A673 (cell line): ENCODE measurements at regions not wholly inside any gene's neighbourhood (a gene's known extent, or its start where the extent isn't known, plus 50 kb on each side); places are given as distances from the start of the nearest gene placed in this dataset.

Source experiments
- BruUV-seq: library from RNA; stranded (reverse); fragments of 400-500 nt; replicated peaks from 2 replicates; lab custom pipeline; 2021; lab: Mats Ljungman, UMichigan
- CTCF ChIA-PET: fragments of 300-600 bp; sonication (Branson Sonifier 250); formaldehyde crosslinking; loops from one replicate; lab custom pipeline; 2022; ENCODE audit warnings: antibody characterized with exemption; lab: Charles Lee
- POLR2A ChIA-PET: fragments of 300-600 bp; sonication (Branson Sonifier 250); formaldehyde crosslinking; loops from one replicate; lab custom pipeline; 2022; ENCODE audit warnings: antibody characterized with exemption; ENCODE audit not compliant: low non-redundant PET; lab: Charles Lee
- DNase-seq: peaks from one replicate; pipeline ENCODE4 v3.0.0-alpha.2; 2015; ENCODE audit warnings: low spot score
- H3K27ac ChIP-seq: fragments of 200-600 bp; sonication (generic); 2 replicates; pipeline ENCODE4 v1.5.1; 2016; ENCODE audit warnings: mixed run types, low read depth, mild to moderate bottlenecking, mixed read lengths, antibody characterized with exemption, low read length; ENCODE audit not compliant: poor library complexity, severe bottlenecking
- H3K27me3 ChIP-seq: fragments of 200-600 bp; sonication (generic); replicated peaks from 2 replicates; pipeline ENCODE4 v1.6.1; 2017; ENCODE audit warnings: mixed run types, low read depth, mild to moderate bottlenecking, mixed read lengths, antibody characterized with exemption, low read length; ENCODE audit not compliant: insufficient read depth, poor library complexity
- H3K36me3 ChIP-seq: fragments of 200-600 bp; sonication (generic); 2 replicates; pipeline ENCODE4 v1.6.1; 2016; ENCODE audit warnings: mixed run types, mild to moderate bottlenecking, mixed read lengths, antibody characterized with exemption, low read length; ENCODE audit not compliant: insufficient read depth, poor library complexity, severe bottlenecking
- H3K4me1 ChIP-seq: fragments of 200-600 bp; sonication (generic); 2 replicates; pipeline ENCODE4 v1.6.1; 2017; ENCODE audit warnings: mixed run types, mild to moderate bottlenecking, mixed read lengths, antibody characterized with exemption, low read length; ENCODE audit not compliant: insufficient read depth, poor library complexity, severe bottlenecking
- H3K4me3 ChIP-seq: fragments of 200-600 bp; sonication (generic); 2 replicates; pipeline ENCODE4 v1.5.1; 2016; ENCODE audit warnings: low read depth, mixed run types, mild to moderate bottlenecking, mixed read lengths, low read length; ENCODE audit not compliant: poor library complexity, severe bottlenecking
- H3K9me3 ChIP-seq: fragments of 200-600 bp; sonication (generic); 2 replicates; pipeline ENCODE4 v1.6.1; 2016; ENCODE audit warnings: mixed run types, low read depth, mild to moderate bottlenecking, mixed read lengths, antibody characterized with exemption, low read length; ENCODE audit not compliant: poor library complexity, severe bottlenecking
- EZH2 ChIP-seq: fragments of 200-600 bp; sonication (generic); IDR thresholded peaks from 2 replicates; pipeline ENCODE4 v1.6.1; 2017; ENCODE audit warnings: borderline replicate concordance, low read depth, mild to moderate bottlenecking, mixed read lengths, antibody characterized with exemption, low read length; ENCODE audit not compliant: poor library complexity, severe bottlenecking
- intact Hi-C: fragments of 100-400 bp; cut with micrococcal nuclease; formaldehyde crosslinking; loops from one replicate; pipeline ENCODE4 v1.10.0; 2022; ENCODE audit not compliant: unreplicated experiment
- TF ChIP-seq, protein P1 (sequence below): fragments of 300-800, 200-600 bp; sonication (generic); conservative IDR thresholded peaks from 2 replicates; pipeline ENCODE4 v1.5.1; 2017; ENCODE audit warnings: low read depth, mild to moderate bottlenecking, antibody characterized with exemption, low read length, moderate library complexity, mixed read lengths

DNA sequence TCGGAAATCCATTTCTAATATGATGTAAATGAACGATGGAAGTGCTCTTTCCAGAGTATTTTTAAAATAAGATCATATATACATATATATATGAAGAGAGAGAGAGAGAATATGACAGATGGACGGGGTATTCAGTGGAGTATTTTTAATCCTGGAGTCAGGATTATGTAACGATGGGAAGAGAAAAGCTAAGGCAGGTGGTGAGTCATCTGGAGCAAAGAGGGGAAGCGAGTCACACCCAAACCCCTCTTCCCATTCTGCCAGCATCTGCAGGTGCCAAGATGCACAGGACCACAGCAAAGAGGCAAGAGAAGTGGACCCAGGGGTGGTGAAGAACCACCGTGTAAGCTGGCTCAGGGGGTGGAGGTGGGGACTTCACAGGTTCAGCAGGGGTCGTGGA is 102.7 kb upstream of the GRIK3 start:
- TF ChIP-seq EZH2 = no peak
- TF ChIP-seq, protein P1, sequence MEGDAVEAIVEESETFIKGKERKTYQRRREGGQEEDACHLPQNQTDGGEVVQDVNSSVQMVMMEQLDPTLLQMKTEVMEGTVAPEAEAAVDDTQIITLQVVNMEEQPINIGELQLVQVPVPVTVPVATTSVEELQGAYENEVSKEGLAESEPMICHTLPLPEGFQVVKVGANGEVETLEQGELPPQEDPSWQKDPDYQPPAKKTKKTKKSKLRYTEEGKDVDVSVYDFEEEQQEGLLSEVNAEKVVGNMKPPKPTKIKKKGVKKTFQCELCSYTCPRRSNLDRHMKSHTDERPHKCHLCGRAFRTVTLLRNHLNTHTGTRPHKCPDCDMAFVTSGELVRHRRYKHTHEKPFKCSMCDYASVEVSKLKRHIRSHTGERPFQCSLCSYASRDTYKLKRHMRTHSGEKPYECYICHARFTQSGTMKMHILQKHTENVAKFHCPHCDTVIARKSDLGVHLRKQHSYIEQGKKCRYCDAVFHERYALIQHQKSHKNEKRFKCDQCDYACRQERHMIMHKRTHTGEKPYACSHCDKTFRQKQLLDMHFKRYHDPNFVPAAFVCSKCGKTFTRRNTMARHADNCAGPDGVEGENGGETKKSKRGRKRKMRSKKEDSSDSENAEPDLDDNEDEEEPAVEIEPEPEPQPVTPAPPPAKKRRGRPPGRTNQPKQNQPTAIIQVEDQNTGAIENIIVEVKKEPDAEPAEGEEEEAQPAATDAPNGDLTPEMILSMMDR = no peak
- Histone ChIP-seq H3K36me3 (no peaks in the 10 kb centered on the region), H3K27ac (no peak overlapping the region), H3K9me3 (no peaks in the 10 kb centered on the region), H3K4me1 (no peaks in the 10 kb centered on the region), H3K4me3 (no peak overlapping the region), H3K27me3 (no peaks in the 10 kb centered on the region)
- no peak for DNase-seq
- ChIA-PET CTCF (no interaction called here), POLR2A (no interaction called here)
- intact Hi-C loops = no loop called here
- no TSS peak for BruUV-seq

DNA sequence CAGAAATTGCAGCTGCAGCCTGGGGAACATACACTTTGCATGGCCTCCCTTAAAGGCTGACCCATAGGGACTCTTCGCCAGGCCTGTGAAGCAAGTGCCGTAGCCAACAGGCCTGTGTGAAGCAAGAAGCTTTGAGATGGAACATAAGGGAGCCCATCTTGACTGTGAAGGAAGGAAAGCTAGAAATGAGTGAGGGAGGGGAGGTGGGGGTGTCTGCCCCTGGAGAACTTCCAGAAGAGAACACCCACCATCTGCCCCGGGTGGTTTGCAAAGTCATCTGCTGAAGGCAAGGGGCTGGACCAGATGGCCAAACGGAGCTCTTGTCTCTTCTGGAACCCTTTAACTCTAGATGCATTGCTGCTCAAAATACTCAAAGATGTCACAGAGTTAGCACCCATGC is 103.3 kb upstream of the GRIK3 start:
- Histone ChIP-seq H3K4me3 (no peak overlapping the region), H3K27me3 (no peaks in the 10 kb centered on the region), H3K9me3 (no peaks in the 10 kb centered on the region), H3K36me3 (no peaks in the 10 kb centered on the region), H3K27ac (no peak overlapping the region), H3K4me1 (no peaks in the 10 kb centered on the region)
- intact Hi-C loops = no loop called here
- TF ChIP-seq, protein P1 = no peak
- TF ChIP-seq EZH2 = no peak
- no peak for DNase-seq
- ChIA-PET POLR2A (no interaction called here), CTCF (no interaction called here)
- BruUV-seq = no TSS peak

DNA sequence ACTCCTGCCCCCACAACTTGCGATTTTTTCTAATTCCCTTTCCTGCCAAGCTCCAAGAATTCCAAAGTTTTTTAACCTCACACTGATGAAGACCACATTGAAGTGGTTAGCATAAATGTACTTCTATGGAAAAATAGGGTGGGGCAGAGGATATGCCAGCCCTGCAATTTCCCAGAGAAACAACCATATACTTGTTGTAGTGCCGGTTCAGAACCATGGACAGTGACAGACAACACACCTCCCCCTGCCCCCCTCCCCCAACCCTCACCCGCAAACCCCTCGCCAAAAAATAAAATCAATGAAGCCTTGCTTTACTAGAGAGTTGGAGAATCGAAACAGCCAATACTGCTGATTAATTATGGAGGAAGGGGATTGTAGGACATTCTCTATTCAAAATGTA is 109.5 kb upstream of the GRIK3 start:
- no peak for DNase-seq
- CTCF ChIA-PET = no interaction called here
- intact Hi-C loops = no loop called here
- Histone ChIP-seq H3K27ac (no peak overlapping the region), H3K4me1 (no peaks in the 10 kb centered on the region), H3K4me3 (no peak overlapping the region), H3K36me3 (no peaks in the 10 kb centered on the region), H3K27me3 (no peaks in the 10 kb centered on the region), H3K9me3 (no peaks in the 10 kb centered on the region)
- no peak for TF ChIP-seq EZH2
- TF ChIP-seq, protein P1 = no peak
- POLR2A ChIA-PET = no interaction called here
- no TSS peak for BruUV-seq
